NCI-H748 treated with DMSO at 0.1 percent for 48 hours (cell line): ENCODE measurements at regions not wholly inside any gene's neighbourhood (a gene's known extent, or its start where the extent isn't known, plus 50 kb on each side); places are given as distances from the start of the nearest gene placed in this dataset.

Experiments used
- DNase-seq: peaks from one replicate; lab custom pipeline; 2025; lab: John Stamatoyannopoulos, UW

GRCh38 chr6:66935612-66936011 is 1228.6 kb upstream of the EYS start:
- no peak for DNase-seq

DNA sequence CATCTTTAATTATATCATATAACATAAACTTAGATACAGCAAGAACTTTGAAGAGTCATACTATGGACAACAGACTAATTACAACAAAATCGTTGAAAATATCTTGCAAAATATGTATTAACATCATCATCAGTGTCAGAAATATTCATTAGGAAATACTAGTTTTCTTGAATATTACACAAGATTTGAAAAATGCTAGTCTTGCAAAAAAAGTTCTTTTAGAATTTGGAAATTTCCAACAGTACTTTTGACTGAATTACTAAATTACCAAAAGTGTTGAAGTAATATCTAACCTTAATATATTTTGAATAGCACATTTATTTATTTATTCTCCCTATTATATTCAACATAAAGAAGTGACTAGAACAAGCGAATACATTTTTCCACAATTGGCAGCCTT is 1224.8 kb upstream of the EYS start:
- no peak for DNase-seq

DNA sequence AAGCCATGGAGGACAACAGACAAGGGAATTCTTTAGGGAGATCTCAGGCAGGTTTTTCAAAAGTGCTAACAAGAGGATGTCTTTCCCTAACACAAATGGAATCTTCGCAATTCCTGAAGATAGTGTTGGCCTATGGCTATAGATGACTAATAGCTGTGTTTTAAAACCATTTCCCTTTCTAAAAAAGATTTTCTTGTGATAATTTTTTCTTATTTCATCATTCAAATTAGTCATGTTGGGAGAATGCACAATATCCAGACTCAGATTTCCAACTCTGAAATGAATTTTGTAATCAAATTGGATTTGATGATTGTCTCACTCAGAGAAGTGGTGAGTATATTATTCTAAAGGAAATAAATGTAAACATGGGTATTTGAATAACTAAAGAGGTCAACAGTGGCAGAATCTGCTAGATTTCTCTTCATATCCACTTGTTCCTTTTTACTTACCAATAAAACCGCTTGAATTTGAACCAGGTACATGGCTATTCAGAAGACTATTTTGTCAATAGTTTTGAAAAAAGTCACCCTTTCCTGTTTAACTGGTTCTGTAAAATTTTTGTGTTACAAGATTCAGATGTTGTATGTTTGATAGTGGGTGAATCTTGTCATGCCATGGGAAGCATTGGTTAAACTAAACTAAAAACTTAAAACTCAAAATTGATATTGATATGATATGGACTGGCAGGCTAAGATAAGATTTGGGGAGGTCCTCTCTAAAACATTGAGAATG is 1223.7 kb upstream of the EYS start:
- no peak for DNase-seq

- DNase-seq, result no peak
These were observed 1219.0 kb upstream of the EYS start for GRCh38 chr6:66926060-66926459.

DNA sequence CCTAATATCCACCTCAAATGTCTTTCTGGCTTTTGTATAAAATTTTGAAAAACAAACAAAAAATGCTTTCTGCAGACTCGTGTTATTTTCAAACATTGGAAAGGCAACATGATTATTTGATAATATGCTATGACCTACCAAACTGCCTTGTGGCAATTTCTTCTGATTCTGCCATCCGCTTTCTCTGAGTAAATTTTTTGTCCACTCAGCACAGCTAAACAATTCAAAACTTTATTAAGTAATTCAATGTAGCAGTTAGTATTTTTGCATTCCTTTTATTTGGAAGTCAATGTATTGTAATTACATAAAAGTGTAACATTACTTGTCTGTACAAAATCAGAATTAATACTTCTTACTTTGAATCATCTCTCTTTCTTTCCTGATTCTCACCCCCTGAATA is 1206.6 kb upstream of the EYS start:
- DNase-seq, result no peak

DNA sequence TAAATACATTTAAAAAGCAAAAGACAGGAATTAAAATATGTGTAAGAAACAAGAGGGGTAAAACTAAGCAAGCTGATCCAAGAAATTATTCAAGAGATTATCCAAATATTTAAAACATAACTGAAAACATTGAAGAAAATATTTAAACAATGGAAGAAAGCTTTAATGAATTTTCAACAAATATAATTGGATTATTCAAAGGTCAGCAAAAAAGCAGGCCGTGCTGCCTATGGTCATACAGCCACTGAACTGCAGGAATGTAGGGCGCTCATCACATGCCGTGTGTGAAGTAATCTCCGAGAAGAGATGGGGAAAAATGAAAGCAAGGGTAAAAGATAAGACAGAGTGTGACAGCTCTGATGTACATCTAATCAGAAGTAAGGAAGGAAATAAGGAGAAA is 1195.4 kb upstream of the EYS start:
- no peak for DNase-seq

DNA sequence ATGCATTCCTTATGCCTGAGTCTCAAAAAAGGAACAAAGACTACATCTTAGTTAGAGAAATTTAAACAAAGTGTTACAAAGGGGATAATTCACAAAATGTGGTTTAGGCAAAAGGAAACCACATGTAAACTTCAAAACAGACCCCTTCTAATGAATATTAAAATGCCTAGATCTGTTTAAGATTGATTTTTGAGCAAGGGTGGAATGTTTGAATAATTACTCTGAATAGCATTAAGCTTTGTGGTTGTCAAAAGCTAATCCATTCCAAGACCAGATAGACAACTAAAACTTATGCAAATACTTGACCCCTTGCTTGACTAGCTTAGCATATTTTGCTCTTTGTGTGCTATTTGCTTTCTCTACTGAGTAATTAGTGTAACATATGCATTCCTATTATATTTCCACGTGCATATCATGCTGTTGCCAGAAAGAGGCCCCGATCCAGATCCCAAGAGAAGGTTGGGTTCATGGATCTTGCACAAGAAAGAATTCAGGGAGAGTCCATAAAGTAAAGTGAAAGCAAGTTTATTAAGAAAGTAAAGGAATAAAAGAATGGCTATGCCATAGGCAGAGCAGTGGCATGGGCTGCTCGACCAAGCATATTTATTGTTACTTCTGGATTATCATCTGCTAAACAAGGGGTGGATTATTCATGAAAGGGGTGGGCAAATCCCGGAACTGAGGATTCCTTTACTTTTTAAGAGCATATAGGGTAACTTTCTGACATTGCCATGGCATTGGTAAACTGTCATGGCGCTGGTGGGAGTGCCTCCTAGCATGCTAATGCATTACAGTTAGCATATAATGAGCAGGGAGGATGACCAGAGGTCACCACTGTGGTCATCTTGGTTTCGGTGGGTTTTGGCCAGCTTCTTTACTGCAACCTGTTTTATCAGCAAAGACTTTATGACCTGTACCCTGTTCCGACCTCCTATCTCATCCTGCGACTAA is 1193.4 kb upstream of the EYS start:
- DNase-seq, result no peak

- no peak for DNase-seq
These were observed 1190.5 kb upstream of the EYS start for GRCh38 chr6:66897576-66897975.

DNA sequence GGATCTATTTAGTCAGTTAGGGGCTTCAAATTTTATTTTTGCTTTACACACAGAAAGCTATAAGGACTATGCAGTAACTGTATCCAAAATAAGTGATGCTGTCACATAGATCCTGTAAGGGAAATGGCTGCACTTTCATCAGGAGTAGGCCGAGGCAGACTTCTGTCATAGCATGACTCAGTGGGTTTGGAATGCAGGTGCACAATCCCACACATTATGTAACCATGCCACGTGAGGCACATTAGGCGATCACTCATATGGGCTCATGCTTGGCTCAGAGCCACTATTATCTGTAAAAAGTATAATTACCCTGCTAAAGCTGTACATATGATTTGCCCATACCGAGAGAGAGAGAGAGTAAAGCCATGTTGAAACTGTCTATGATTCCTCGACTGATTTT is 1189.4 kb upstream of the EYS start:
- DNase-seq, result no peak

- no peak for DNase-seq
These were observed 1176.4 kb upstream of the EYS start for GRCh38 chr6:66883453-66883852.

GRCh38 chr6:66866801-66867200 is 1159.8 kb upstream of the EYS start:
- DNase-seq, result no peak

- DNase-seq, result no peak
These were observed 1158.7 kb upstream of the EYS start for GRCh38 chr6:66865771-66866170.

- no peak for DNase-seq
These were observed 1154.0 kb upstream of the EYS start for GRCh38 chr6:66861007-66861541.

- DNase-seq, result no peak
These were observed 1153.3 kb upstream of the EYS start for GRCh38 chr6:66860328-66860727.

GRCh38 chr6:66858196-66858595 is 1151.2 kb upstream of the EYS start:
- no peak for DNase-seq

DNA sequence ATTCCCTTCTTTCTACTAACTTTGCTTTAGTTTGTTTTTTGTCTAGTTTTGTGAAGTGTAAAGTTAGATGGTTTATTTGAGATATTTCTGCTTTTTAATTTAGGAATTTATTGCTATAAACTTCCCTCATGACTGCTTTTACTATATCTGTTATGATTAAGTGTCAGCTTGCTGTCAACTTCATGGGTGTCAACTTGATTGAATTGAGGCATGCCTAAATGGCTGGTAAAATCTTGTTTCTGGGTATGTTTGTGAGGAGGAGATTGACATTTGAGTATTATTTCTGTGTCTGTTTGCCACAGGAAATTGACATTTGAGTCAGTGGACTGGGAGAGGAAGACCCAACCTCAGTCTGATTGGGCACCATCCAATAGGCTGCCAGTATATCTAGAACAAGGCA is 1147.0 kb upstream of the EYS start:
- DNase-seq, result no peak

DNA sequence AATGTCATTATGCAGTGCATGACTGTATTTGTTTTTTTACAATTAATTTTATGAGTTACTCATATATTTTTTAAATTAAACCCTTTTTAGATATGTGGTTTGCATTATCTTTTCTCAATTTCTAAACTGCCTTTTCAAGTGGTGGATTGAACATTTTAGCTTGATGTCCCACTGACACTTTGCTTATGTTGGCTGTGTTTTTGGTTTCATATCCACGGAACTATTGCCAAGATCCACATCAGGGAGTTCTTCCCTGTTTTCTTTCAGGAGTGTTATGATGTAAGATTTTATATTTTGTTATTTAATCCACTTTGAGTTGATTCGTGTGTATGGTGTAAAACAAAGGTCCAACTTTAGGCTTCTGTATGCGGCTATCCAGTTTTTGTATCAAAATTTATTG is 1144.9 kb upstream of the EYS start:
- DNase-seq, result no peak

- no peak for DNase-seq
These were observed 1142.8 kb upstream of the EYS start for GRCh38 chr6:66849843-66850242.

GRCh38 chr6:66848244-66848953 is 1141.4 kb upstream of the EYS start:
- no peak for DNase-seq

GRCh38 chr6:66838764-66839163 is 1131.7 kb upstream of the EYS start:
- no peak for DNase-seq

GRCh38 chr6:66825539-66825938 is 1118.5 kb upstream of the EYS start:
- peak; percentile 55 for DNase-seq

DNA sequence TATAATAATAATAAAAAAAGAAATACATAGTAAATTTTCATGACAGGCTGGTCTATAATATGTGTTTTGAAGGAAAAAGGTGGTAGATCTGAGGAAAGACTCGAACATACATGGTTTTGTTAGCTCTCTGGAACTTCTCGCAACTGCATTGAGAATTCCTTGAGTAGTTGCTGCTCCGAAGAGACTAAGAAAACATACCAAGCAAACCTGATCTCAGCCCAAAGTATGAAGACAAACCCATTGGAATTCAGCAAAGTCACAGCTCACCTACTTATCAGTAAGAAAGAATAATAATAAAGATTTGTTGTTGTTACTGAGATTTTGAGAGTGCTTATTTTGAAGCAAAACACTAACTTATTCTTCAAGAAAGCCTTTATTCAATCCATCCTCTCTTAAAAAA is 1107.1 kb upstream of the EYS start:
- DNase-seq, result no peak
